ENCODE measurements at regions not wholly inside any gene's neighbourhood (a gene's known extent, or its start where the extent isn't known, plus 50 kb on each side); places are given as distances from the start of the nearest gene placed in this dataset.

DNA sequence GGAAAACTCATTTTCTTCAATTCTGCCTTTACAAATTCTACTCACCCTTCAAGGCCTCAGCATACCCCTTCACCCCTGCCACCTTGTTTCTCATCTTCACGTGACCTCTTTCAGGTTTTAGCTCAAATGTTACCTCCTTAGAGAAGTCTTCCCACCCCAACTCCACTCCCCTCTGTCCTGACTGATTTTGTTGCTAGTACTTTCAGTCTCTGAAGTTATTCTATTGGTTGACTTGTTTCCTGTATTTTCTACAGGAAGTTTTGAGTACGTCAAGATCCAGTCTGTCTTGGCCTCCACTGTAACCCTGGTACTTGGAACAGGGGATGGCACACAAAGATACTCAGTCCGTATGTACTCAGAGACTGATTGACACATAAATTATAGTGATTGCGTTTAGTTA, 296.1 kb downstream of the DHX35 start:
- DNase-seq: no peak

DNA sequence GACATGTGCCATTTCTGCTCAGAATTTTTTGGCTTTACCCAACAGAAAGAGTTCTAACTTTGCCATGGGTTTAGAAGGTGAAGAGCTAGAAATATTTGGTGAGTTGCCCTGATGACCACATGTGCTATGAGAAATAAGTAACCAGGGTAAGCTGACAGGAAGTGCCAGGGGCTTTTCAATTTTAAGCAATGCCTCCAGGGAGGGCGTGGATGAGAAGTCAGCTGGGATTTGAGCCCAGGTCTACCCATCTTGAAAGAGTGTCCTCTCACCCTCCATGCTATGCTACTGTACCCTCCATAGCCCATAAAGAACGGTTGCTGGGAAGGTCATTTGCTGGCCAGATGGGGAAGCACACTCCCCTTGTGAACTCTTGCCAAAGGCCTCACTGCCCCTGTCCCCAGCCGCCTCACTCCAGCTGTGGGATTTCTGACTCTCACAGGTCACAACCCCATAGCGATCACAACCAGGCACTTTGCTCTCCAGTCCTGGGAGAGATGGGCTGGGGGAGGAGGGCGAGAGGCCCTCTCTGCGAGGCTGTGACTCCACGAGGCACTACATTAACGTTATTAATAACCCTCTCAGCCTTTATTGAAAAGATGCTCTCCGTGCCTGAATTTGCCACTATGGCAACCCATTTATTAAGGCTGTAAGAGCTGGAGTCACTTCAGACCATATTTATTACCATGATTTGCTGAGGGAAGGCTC, 291.1 kb downstream of the DHX35 start:
- DNase-seq: no peak

- no peak for DNase-seq
Measured at GRCh38 chr20:39252035-39252434, 289.9 kb downstream of the DHX35 start.

DNA sequence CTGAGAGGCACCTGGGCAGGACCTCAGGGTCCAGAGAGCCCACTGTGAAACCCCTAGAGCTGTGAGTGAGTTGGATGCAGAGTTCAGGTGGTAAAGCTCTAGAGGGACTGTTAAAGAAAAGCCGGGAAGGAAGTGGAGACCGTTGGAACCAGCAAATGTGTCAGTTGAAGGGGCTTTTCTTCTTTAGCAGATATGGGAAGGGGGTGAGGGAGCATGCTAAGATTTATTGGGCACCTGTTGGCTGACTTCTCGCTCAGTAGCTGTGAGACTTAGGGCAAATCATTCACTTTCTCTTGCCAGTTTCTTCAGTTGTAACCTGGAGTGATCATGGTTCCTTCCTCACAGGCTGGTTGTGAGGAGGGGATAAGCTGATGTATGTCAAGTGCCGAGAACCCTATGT, 287.7 kb downstream of the DHX35 start:
- DNase-seq: no peak

- no peak for DNase-seq
Measured at GRCh38 chr20:39248862-39249485, 286.8 kb downstream of the DHX35 start.

DNA sequence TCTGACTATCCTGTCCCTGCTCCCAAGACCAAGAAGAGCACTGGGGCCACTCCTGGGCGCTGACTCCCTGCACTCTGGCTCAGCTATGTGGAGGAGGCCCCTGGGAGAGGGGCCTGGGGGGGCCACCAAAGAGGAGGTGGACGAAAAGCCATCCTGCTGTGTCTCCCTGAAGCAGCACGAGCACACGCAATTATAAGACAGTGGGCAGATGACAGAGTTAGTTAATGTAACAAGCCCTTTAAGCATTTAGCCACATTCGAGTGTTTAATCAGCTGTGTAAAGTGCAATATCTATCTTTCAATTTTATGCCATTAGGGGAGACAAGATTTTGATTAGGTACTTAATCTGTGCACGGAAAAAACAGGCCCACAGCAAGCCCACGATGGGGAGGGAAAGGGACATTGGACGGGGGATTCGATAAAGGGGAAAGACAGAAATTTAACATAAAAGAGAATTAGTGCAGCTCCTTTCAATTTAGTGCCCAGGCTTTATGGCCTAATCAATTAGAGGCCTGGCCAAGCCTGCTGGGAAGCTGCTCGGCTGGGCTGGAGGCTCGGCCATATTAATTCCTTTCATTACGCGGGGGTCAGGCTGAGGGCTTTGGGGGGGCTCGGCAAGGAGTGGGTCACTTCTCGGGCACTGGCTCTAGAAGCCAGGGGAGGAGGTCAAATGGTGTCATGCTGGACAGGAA, 286.2 kb downstream of the DHX35 start:
- DNase-seq: no peak

GRCh38 chr20:39246436-39246835, 284.3 kb downstream of the DHX35 start:
- DNase-seq: no peak

DNA sequence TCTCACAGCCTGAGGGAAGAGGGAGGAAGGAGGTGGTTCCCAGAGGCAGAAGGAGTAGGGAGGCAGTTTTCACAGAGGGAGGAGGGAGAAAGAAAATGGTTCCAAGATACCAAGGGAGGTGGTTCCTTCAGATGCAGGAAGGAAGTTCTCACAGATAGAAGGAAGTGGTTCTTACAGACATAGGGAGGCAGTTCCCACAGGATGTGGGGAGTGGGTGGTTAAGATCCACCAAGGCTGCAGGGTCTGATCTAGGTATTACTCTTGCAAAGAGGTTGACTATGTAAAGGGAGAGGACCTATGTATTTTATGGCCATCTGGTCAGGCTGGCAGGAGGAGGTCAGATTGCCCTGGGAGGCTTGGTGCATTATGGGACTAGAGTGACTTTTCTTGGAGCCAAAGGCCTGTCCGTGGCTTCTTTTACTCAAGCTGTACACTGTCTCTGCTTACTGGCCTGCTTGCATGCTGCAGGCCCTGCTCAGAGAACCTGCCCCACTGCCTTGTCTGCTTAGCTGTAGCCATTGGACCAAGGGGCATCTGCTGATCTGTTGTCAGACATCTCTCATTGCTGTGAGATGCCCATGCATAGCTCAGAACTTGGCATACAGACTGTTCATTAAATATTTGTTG, 283.7 kb downstream of the DHX35 start:
- no peak for DNase-seq

DNA sequence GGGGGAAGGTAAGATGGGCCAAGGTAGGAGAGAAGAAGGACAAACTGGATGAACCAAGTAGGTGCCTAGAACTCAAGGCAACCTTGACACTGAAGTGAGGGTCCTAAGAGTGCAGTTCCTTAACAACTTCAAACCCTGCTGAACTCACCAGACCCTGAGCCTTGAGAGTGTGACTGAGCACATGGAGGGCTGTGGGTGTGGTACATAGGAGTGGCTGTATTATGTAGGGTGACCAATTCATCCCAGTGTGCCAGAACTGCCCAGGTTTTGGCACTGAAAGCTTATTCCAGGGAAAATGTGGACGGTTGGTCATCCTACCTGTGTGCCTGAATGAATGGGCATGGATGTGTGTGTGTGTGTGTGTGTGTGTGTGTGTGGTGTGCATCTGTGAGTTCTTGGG, 281.8 kb downstream of the DHX35 start:
- no peak for DNase-seq

- no peak for DNase-seq
Measured at GRCh38 chr20:39242614-39243013, 280.5 kb downstream of the DHX35 start.

DNA sequence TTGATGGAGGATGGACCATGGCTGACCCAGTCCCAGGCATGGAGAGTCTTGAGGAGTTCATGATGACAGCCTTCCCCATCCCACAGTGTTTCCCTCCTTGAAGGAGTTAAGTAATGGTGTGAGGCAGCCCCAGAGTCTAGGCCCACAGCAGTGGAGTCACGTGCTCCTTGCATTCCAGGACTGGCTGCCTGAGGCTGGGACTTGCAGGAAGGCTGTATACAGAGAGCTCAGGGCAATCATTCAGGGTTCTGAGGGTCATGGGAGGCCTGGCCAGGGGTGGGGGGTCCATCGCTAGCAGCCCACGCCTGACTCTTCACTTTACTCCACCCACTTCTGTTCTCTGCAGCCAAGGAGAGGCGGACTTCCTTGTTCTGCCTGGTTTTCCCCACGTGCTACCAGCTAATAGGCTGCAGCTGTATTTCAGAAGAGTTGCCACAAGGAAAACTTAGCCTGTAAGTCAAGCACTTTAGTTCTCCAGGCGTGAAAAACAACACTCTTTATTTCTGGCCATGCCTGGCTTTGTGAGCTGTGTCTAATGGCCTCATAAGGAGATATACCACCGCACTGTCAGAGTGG, 272.5 kb downstream of the DHX35 start:
- no peak for DNase-seq

- DNase-seq: no peak
Measured at GRCh38 chr20:39233755-39234154, 271.6 kb downstream of the DHX35 start.

DNA sequence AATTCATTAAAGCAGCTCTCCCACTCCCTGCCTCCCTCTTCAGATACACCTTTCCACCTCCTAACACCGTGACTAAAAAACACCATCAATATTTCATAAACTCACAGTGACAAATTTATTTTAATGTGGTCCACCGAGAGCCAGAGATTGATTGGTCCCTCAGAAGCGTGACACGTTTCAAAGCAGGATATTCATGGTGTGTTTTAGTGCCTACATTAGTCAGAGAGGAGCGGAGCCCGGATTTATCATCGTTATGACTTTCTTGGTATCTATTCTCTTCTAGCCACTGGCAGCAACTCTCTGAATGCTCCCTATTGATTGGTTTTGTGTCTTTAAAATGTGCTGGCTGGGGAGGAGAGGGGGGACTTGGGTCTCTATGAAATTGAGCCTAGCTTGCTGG, 265.3 kb downstream of the DHX35 start:
- DNase-seq: no peak

- DNase-seq: no peak
Measured at GRCh38 chr20:39225978-39226377, 263.8 kb downstream of the DHX35 start.

GRCh38 chr20:39225536-39225935, 263.4 kb downstream of the DHX35 start:
- DNase-seq: no peak

- no peak for DNase-seq
Measured at GRCh38 chr20:39222101-39222500, 260.0 kb downstream of the DHX35 start.

DNA sequence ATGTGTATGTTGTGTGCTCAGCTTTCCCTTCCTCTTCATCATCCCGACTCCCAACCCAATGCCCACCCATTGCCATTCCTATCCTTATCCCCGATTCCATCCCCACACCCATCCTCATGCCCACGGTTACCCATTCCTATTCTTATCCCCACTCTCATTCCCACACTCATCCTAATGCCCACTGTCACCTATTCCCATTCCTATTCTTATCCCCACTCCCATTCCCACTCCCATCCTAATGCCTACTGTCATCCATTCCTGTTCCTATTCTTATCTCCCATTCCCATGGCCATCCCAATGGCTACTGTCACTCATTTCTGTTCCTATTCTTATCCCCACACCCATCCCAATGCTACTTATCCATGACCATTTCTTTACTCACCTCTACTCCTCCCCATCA, 254.1 kb downstream of the DHX35 start:
- no peak for DNase-seq

- no peak for DNase-seq
Measured at GRCh38 chr20:39214828-39215227, 252.7 kb downstream of the DHX35 start.

DNA sequence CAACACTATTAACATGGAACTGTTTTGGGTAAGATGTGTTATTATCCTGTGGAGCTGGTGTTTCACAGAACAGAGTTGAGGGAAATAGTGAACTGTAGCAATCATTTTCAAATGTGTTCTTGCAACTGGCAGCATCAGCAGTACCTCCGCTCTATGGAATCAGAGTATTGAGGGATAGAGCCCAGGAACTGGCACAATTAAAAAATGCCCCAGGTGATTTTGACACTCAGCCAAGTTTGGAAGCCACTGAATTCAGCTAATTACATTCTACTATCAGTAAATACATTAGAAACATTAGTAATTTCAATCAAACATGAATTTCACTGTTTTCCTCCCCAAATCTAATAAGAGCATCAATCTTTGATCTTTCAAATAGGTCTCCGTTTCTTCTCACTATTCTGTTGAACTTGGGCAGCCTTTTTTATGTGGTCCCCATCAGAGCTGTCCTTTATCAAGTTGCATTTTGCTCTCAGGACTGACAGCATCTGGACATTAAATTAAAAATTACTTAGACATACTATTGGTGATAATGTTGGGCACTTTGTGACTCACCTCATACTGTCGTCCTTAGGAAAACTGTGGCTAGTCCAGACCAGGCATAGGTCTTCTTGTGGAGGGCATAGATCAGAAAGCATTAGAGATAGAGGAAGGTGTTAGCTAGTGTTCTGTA, 251.5 kb downstream of the DHX35 start:
- DNase-seq: no peak

- no peak for DNase-seq
Measured at GRCh38 chr20:39211060-39211748, 249.1 kb downstream of the DHX35 start.

DNA sequence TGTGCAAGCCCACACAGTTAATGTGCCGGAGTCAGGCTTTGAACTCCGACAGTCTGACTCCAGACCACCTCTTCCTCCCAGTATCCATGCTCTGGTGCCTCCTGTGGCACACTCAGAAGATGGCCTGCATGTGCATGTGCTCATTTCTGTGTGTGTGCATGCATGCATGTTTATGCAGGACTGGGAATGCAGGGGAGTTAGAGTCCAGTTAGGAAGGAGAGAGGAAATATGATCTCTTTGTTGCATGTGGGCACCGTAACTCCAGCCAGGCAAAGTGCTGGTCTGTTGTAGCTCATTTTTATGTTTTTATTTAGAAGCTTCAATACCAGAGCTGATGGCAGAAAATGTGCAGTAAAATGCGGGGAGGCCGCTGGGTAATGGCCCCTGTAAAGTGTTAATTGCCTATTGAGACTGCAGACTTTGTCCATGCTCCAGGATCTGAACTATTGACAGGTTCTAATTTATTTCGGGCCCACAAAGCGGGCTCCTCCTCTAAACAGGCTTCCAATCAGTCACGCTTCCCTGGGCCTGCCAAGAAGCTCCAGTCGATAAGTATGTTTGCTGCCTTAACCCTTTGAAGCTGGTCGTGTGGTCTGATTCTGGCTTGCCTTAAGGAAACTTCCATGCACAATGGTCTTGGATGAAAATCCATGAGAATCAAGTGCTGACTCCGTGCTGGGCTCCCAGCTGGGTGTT, 248.3 kb downstream of the DHX35 start:
- no peak for DNase-seq

Measured in occipital lobe (tissue), 1 donor.